Kidney (tissue), 13 donors: ENCODE measurements at regions not wholly inside any gene's neighbourhood (a gene's known extent, or its start where the extent isn't known, plus 50 kb on each side); places are given as distances from the start of the nearest gene placed in this dataset.
"Not testable (repeated sequence)": the region's sequence is repeated elsewhere in the genome, so short reads cannot be mapped to it uniquely, and the experiment has no call there.

Experiments used
- DNase-seq, 5 donors: peaks; one replicate each; pipeline ENCODE4 v3.0.0-alpha.2; 2013 to 2020
- FAIRE-seq: peaks from 2 replicates; lab custom pipeline; 2012; peaks lifted over from hg19 to GRCh38; lab: Jason Lieb, UNC
- H3K27ac ChIP-seq, 2 donors: one replicate each; pipeline ENCODE4 v1.7.0; 2013; ENCODE audit warnings: low read depth in 2 of 2, low read length in 2 of 2, inconsistent platforms in 1 of 2
- H3K27me3 ChIP-seq: one replicate; pipeline ENCODE4 v1.7.1; 2013; ENCODE audit warnings: low read length, inconsistent platforms; ENCODE audit not compliant: control insufficient read depth, insufficient read depth
- H3K36me3 ChIP-seq, 3 donors: one replicate each; pipeline versions ENCODE4 v1.7.0 to v1.7.1; 2013; ENCODE audit warnings: low read length in 3 of 3, control low read depth in 1 of 3, inconsistent platforms in 1 of 3; ENCODE audit not compliant: insufficient read depth in 3 of 3, control insufficient read depth in 2 of 3
- H3K4me1 ChIP-seq, 3 donors: one replicate each; pipeline versions ENCODE4 v1.7.0 to v1.7.1; 2013; ENCODE audit warnings: low read length in 3 of 3, inconsistent platforms in 1 of 3, low read depth in 1 of 3; ENCODE audit not compliant: control insufficient read depth in 2 of 3, insufficient read depth in 2 of 3
- H3K4me3 ChIP-seq, 3 donors: one replicate each; pipeline versions ENCODE4 v1.7.0 to v1.8.1; 2013; ENCODE audit warnings: low read length in 3 of 3, control low read depth in 1 of 3, inconsistent platforms in 1 of 3
- H3K9ac ChIP-seq, 3 donors: one replicate each; pipeline versions ENCODE4 v1.7.0 to v1.7.1; 2013; ENCODE audit warnings: low read length in 3 of 3, control low read depth in 1 of 3, inconsistent platforms in 1 of 3
- H3K9me3 ChIP-seq, 3 donors: one replicate each; pipeline versions ENCODE4 v1.7.0 to v1.7.1; 2013; ENCODE audit warnings: low read length in 3 of 3, control low read depth in 1 of 3, inconsistent platforms in 1 of 3; ENCODE audit not compliant: control insufficient read depth in 2 of 3, insufficient read depth in 1 of 3
- intact Hi-C: fragments of 100-400 bp; cut with DNase I; formaldehyde crosslinking; loops from one replicate; pipeline ENCODE4 v1.11.1; 2022
- TF ChIP-seq, protein P1 (sequence below): IDR thresholded peaks from 3 replicates; pipeline ENCODE4 v1.5.1; 2012; ENCODE audit warnings: mild to moderate bottlenecking, moderate library complexity, borderline replicate concordance; ENCODE audit not compliant: insufficient read depth; ENCODE audit errors: extremely low read depth
- donor health status: control.
- donor health status: control.
- donor health status: control.
- donor health status: control.
- donor health status: control.
- donor health status: DM: yes; HTN: yes; CAD: no.
- donor health status: Normal renal cell carcinoma (clear cell type).

DNA sequence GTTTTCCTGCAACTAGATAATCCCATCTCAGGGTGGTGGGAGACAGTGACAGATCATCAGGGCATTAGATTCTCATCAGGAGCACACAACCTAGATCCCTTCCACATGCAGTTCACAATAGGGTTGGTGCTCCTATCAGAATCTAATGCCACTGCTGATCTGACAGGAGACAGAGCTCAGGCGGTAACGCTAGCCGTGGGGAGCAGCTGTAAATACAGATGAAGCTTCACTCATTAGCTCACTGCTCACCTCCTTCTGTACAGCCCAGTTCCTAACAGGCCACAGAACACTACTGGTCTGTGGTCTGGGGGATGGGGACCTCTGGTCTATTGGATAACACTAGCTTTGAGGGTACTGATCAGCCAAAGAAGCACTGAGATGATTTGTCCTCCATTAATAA lies 66.6 kb upstream of the ZNF195 start:
- DNase-seq, H3K9ac ChIP-seq, intact Hi-C loops, H3K27ac ChIP-seq, FAIRE-seq, H3K4me3 ChIP-seq, H3K36me3 ChIP-seq, H3K27me3 ChIP-seq, H3K9me3 ChIP-seq, H3K4me1 ChIP-seq: not testable (repeated sequence)

DNA sequence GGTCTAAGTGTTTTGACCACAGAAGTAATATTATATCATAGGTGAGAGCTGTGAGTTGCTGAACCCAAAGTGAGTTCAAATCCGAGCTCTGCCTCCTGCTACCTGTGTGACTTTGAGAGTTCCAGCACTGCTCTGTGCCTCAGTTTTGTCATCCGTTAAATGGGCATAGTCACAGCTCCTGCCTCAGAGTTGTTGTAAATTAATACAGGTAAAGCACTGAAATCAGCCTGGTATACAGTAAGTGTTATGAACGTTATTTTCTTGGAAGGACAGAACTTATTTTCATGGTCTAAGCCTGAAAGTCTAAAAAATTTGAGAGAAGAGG lies 65.4 kb upstream of the ZNF195 start:
- FAIRE-seq, H3K4me3 ChIP-seq, H3K9ac ChIP-seq, H3K36me3 ChIP-seq, H3K27ac ChIP-seq, H3K27me3 ChIP-seq, H3K9me3 ChIP-seq, DNase-seq, H3K4me1 ChIP-seq, intact Hi-C loops: not testable (repeated sequence)

DNA sequence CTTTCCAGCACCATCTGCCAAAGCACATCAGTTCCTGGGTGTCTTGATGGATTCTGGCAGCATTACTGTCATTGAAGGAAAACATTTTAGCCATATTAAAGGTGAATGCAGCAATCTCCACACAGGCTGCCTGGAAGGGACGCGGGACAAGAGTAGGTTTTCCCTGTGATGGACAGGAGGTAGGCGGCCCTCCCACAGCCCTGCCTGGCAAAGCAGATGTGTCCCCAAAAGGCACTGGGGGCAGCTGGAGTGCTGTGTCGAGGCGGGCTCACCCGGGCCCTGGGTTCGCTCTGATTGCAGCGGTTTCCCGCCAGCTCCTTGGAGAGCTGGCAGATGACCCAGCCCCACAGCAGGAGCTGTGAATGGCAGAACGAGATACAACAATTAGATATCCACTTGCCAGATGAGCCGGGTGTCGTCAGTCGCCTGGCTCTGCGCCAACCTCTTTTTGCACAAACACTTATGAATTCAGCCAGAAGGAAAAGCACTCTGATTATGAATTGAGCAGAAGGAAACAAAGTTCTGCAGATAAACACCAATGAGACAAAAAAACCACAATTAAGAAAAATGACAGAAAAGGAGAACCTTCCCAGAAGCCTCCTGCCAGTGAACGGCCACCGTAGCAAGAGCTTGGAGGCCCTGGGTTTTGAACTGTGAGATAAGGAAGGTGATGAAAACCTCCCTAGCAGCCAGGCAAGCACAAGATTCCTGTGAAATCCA lies 64.9 kb upstream of the ZNF195 start:
- H3K4me3 ChIP-seq, intact Hi-C loops, DNase-seq, FAIRE-seq, H3K27me3 ChIP-seq, H3K9me3 ChIP-seq, H3K27ac ChIP-seq, H3K9ac ChIP-seq, H3K4me1 ChIP-seq, H3K36me3 ChIP-seq: not testable (repeated sequence)

DNA sequence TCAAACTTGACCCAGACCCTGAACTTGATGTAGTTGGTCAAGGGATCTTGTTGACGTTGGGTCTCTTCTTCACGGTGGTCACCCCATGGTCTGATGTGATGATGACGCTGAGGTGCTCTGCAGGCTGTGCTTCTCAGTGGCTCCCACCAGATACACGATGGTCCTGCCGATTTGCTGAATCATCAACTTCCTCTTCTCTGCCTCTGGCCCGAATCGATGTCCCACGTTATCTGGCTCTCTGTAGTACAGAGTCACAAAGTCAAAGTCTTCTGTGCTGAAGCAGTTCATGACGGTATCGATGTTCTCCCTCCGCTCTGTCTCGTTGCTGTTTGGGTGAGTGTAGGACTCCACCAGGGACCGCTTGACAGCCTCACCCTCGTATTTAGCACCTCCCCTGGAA lies 58.5 kb upstream of the ZNF195 start:
- H3K9me3 ChIP-seq, intact Hi-C loops, DNase-seq, H3K4me3 ChIP-seq, H3K4me1 ChIP-seq, FAIRE-seq, H3K27ac ChIP-seq, H3K9ac ChIP-seq, H3K36me3 ChIP-seq, H3K27me3 ChIP-seq: not testable (repeated sequence)

DNA sequence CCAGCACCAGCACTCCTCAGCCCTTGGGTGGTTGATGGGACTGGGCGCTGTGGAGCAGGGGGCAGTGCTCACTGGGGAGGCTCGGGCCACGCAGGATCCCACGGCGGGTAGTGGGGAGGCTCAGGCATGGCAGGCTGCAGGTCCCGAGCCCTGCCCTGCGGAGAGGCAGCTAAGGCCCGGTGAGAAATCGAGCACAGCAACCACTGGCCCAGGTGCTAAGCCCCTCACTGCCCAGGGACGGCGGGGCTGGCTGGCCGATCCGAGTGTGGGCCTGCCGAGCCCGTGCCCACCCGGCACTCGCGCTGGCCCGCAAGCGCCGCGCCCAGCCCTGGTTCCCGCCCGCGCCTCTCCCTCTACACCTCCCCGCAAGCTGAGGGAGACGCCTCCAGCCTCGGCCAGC lies 56.0 kb upstream of the ZNF195 start:
- H3K4me3 ChIP-seq: no peak overlapping the region
- H3K4me1 ChIP-seq: no peaks in the 10 kb centered on the region
- no peak overlapping the region for H3K9ac ChIP-seq
- H3K9me3 ChIP-seq: no peaks in the 10 kb centered on the region
- no peak for DNase-seq
- intact Hi-C loops: no loop called here
- TF ChIP-seq, protein P1, sequence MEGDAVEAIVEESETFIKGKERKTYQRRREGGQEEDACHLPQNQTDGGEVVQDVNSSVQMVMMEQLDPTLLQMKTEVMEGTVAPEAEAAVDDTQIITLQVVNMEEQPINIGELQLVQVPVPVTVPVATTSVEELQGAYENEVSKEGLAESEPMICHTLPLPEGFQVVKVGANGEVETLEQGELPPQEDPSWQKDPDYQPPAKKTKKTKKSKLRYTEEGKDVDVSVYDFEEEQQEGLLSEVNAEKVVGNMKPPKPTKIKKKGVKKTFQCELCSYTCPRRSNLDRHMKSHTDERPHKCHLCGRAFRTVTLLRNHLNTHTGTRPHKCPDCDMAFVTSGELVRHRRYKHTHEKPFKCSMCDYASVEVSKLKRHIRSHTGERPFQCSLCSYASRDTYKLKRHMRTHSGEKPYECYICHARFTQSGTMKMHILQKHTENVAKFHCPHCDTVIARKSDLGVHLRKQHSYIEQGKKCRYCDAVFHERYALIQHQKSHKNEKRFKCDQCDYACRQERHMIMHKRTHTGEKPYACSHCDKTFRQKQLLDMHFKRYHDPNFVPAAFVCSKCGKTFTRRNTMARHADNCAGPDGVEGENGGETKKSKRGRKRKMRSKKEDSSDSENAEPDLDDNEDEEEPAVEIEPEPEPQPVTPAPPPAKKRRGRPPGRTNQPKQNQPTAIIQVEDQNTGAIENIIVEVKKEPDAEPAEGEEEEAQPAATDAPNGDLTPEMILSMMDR: no peak
- H3K27me3 ChIP-seq: no peaks in the 10 kb centered on the region
- H3K36me3 ChIP-seq: no peaks in the 10 kb centered on the region
- H3K27ac ChIP-seq: no peak overlapping the region
- FAIRE-seq: no peak

DNA sequence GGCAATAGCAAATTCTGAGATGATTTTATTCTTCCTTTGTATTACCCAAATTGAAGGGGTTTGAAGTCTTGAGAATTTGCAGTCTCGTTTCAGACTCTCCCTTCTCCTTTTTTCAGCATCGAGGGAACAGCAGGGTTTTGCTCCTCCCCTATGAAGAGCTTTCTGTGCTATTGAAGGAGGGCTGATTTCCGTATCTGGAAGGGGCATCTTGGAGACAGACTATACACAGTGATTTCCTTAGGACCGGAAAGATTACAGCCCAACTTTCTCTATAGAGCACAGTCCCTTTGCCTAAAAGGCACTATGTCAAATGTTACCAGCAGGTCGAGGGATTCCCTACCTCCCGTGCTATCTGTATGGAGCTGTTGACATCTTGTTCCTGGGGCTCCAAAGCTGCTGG lies 50.2 kb upstream of the ZNF195 start:
- H3K9ac ChIP-seq, H3K27me3 ChIP-seq, H3K27ac ChIP-seq, H3K9me3 ChIP-seq, DNase-seq, H3K36me3 ChIP-seq, intact Hi-C loops, H3K4me3 ChIP-seq, H3K4me1 ChIP-seq, FAIRE-seq: not testable (repeated sequence)
